GM12872 (cell line): ENCODE measurements at regions not wholly inside any gene's neighbourhood (a gene's known extent, or its start where the extent isn't known, plus 50 kb on each side); places are given as distances from the start of the nearest gene placed in this dataset.

Source experiments
- TF ChIP-seq, protein P1 (sequence below): IDR thresholded peaks from 3 replicates; pipeline ENCODE4 v1.5.1; 2011; ENCODE audit warnings: low read depth, mild to moderate bottlenecking, low read length, moderate library complexity; ENCODE audit not compliant: insufficient read depth

DNA sequence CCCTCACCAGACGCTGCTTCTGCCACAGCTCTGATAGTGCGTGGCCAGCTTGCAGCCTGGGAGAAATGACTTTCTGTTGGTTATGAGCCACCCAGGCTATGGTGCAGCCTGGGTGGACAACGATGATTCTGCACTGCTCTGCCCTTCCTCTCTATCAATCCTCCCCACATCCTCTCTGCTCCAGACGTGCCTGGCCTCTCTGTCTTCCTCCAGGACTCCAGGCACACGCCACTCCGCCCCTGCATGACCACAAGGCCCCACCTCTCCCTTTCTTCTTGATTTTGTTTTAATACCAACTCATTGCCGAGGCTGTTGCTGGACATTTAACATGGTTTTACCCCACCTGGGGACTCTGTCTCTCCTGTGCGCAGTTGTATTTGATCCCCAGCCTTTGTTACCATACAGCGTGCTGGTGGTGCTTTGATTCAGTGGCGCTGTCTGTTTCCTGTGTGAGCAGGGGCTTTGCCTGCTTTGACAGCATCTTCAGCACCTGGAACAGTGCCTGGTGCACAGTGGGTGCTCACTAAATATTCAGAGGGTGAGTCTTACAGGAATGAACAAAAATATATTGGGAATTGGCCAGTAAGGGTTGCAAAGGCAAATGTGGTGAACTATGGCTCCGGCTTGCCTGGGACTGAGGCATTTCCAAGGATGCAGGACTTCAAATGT, 280.9 kb downstream of the CDH26 start:
- TF ChIP-seq, protein P1, sequence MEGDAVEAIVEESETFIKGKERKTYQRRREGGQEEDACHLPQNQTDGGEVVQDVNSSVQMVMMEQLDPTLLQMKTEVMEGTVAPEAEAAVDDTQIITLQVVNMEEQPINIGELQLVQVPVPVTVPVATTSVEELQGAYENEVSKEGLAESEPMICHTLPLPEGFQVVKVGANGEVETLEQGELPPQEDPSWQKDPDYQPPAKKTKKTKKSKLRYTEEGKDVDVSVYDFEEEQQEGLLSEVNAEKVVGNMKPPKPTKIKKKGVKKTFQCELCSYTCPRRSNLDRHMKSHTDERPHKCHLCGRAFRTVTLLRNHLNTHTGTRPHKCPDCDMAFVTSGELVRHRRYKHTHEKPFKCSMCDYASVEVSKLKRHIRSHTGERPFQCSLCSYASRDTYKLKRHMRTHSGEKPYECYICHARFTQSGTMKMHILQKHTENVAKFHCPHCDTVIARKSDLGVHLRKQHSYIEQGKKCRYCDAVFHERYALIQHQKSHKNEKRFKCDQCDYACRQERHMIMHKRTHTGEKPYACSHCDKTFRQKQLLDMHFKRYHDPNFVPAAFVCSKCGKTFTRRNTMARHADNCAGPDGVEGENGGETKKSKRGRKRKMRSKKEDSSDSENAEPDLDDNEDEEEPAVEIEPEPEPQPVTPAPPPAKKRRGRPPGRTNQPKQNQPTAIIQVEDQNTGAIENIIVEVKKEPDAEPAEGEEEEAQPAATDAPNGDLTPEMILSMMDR = no peak

DNA sequence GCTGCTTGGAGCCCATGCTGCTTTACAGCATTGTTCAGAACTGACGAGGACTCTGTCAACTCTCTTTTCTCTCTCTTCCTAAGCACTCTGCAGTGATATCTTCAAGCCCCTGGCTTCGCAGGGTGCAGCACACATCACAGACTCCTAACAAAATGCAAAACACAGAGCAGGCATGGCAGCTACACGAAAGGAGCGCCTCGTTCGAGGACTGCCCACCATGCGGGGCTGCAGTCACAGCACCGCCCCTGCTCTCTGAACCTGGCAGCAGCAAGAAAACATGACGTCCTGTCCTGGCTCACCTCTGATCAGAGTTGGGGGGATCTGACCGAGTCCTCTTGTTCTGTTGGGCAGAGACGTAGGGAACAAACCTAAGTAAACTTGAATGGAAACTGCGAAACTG, 281.7 kb downstream of the CDH26 start:
- TF ChIP-seq, protein P1 = no peak

DNA sequence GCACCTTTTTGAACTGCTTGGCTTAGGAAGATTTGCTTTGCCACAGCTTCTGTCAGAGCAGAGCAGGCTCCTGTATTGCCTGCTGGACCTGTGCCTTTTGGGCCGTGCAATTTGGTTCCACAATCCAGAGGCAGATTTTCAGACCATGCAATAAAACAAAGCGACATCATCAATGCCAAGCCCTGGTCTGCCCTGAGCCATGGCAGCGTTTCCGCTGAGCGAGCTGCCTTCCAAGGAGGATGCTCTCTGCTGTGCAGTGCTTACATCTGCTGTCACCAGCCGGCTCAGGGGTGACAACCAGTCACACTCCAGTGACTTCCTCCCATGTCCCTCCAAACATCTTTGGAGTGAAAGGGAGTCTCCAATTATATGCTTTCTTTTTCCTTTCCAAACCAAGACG, 282.2 kb downstream of the CDH26 start:
- TF ChIP-seq, protein P1 = no peak

DNA sequence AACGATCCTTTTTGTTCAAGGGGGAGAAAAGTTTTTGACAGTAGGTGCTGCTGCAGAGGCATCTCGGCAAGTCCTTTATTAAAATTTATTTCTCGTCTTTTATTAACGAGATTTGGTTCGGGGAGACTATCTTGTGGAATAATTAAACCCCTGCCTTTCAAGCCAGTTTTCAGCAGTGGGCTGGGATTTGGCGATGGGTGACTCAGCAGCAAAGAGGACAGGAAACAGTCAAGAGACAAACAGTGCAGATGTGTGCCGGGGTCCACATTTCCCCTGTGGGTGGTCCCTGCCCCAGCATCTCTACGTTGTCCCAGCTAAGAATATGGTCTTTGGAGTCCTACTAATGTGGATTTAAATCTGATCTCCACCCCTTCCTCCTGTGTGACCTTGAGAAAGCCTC, 282.8 kb downstream of the CDH26 start:
- TF ChIP-seq, protein P1 = no peak

- TF ChIP-seq, protein P1 = no peak
Observed at GRCh38 chr20:60242836-60243505, 284.7 kb downstream of the CDH26 start.

- TF ChIP-seq, protein P1 = no peak
Observed at GRCh38 chr20:60244373-60245146, 286.3 kb downstream of the CDH26 start.

DNA sequence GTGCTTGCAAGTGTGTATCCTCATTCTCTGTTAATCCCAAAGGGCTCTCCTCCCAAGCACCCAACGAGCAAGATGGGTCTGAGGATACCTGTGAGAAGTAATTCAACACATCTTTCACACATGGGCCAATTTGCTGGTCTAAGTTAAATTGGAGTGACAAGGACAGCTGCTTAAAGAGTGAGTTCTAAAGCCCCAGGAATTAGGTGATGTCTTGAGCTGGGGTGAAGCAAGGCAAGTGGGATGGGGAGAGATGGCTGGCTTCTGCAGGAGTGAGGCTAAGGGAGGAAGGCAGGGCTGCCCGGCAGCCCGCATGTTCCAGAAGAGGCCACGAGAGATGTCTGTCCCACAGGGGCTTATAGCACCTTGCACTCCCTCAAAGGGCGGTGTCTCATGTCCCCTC, 288.5 kb downstream of the CDH26 start:
- TF ChIP-seq, protein P1 = no peak
